ENCODE measurements at regions not wholly inside any gene's neighbourhood (a gene's known extent, or its start where the extent isn't known, plus 50 kb on each side); places are given as distances from the start of the nearest gene placed in this dataset.
A peak's percentile ranks its signal among the peaks of the same experiment; 100 is the strongest.

- no peak for DNase-seq (ENCODE audit: low read depth in 3 of 3)
Measured at GRCh38 chr3:44055951-44056350, 185.7 kb upstream of the TOPAZ1 start.

GRCh38 chr3:44056446-44057240, 185.0 kb upstream of the TOPAZ1 start:
- DNase-seq (ENCODE audit: low read depth in 3 of 3) = no peak

GRCh38 chr3:44058022-44058867, 183.4 kb upstream of the TOPAZ1 start:
- DNase-seq (ENCODE audit: low read depth in 3 of 3) = peak in 2 of 3 experiments; percentile 11 to 25

GRCh38 chr3:44058868-44059203, 182.8 kb upstream of the TOPAZ1 start:
- no peak for DNase-seq (ENCODE audit: low read depth in 3 of 3)

- no peak for DNase-seq (ENCODE audit: low read depth in 3 of 3)
Measured at GRCh38 chr3:44060164-44060563, 181.5 kb upstream of the TOPAZ1 start.

GRCh38 chr3:44061268-44061667, 180.4 kb upstream of the TOPAZ1 start:
- DNase-seq (ENCODE audit: low read depth in 3 of 3) = no peak

GRCh38 chr3:44061961-44062360, 179.7 kb upstream of the TOPAZ1 start:
- no peak for DNase-seq (ENCODE audit: low read depth in 3 of 3)

GRCh38 chr3:44065311-44066094, 176.2 kb upstream of the TOPAZ1 start:
- no peak for DNase-seq (ENCODE audit: low read depth in 3 of 3)

- no peak for DNase-seq (ENCODE audit: low read depth in 3 of 3)
Measured at GRCh38 chr3:44066806-44067205, 174.9 kb upstream of the TOPAZ1 start.

GRCh38 chr3:44067431-44067830, 174.3 kb upstream of the TOPAZ1 start:
- DNase-seq (ENCODE audit: low read depth in 3 of 3) = no peak

- DNase-seq (ENCODE audit: low read depth in 3 of 3) = no peak
Measured at GRCh38 chr3:44068753-44069152, 172.9 kb upstream of the TOPAZ1 start.

GRCh38 chr3:44069276-44069675, 172.4 kb upstream of the TOPAZ1 start:
- DNase-seq (ENCODE audit: low read depth in 3 of 3) = no peak

GRCh38 chr3:44070841-44071546, 170.7 kb upstream of the TOPAZ1 start:
- DNase-seq (ENCODE audit: low read depth in 3 of 3) = no peak

- no peak for DNase-seq (ENCODE audit: low read depth in 3 of 3)
Measured at GRCh38 chr3:44072601-44073540, 168.8 kb upstream of the TOPAZ1 start.

GRCh38 chr3:44074181-44074580, 167.5 kb upstream of the TOPAZ1 start:
- DNase-seq (ENCODE audit: low read depth in 3 of 3) = no peak

GRCh38 chr3:44076221-44076829, 165.4 kb upstream of the TOPAZ1 start:
- no peak for DNase-seq (ENCODE audit: low read depth in 3 of 3)

- no peak for DNase-seq (ENCODE audit: low read depth in 3 of 3)
Measured at GRCh38 chr3:44077267-44077666, 164.4 kb upstream of the TOPAZ1 start.

- DNase-seq (ENCODE audit: low read depth in 3 of 3) = no peak
Measured at GRCh38 chr3:44078863-44079262, 162.8 kb upstream of the TOPAZ1 start.

GRCh38 chr3:44079916-44080315, 161.8 kb upstream of the TOPAZ1 start:
- no peak for DNase-seq (ENCODE audit: low read depth in 3 of 3)

- no peak for DNase-seq (ENCODE audit: low read depth in 3 of 3)
Measured at GRCh38 chr3:44080474-44081072, 161.1 kb upstream of the TOPAZ1 start.
